GM10248 (cell line): ENCODE measurements at regions not wholly inside any gene's neighbourhood (a gene's known extent, or its start where the extent isn't known, plus 50 kb on each side); places are given as distances from the start of the nearest gene placed in this dataset.
"Not testable (repeated sequence)": the region's sequence is repeated elsewhere in the genome, so short reads cannot be mapped to it uniquely, and the experiment has no call there.

Source experiments
- CTCF ChIA-PET: fragments of 300-600 bp; sonication (Branson Sonifier 250); formaldehyde crosslinking; extraction: SDS; loops from one replicate; lab custom pipeline; 2021; ENCODE audit warnings: antibody characterized with exemption; lab: Yijun Ruan, JAX
- POLR2A ChIA-PET: fragments of 350-650 bp; sonication (Branson Sonifier 250); formaldehyde crosslinking; extraction: SDS; loops from one replicate; lab custom pipeline; 2020; ENCODE audit warnings: antibody characterized with exemption; lab: Yijun Ruan, JAX
- DNase-seq: peaks from one replicate; pipeline ENCODE4 v3.0.0; 2012; ENCODE audit errors: extremely low spot score
- CTCF ChIP-seq: IDR thresholded peaks from 2 replicates; pipeline ENCODE4 v1.5.1; 2012; ENCODE audit warnings: mild to moderate bottlenecking, low read depth; ENCODE audit errors: extremely low read depth, missing control alignments, control extremely low read depth

GRCh38 chr1:65606426-65606825 lies 186.0 kb downstream of the LEPR start:
- ChIA-PET POLR2A (no interaction called here), CTCF (no interaction called here)
- no peak for TF ChIP-seq CTCF

GRCh38 chr1:65613884-65614283 lies 178.8 kb upstream of the PDE4B start:
- ChIA-PET POLR2A (no interaction called here), CTCF (no interaction called here)
- no peak for DNase-seq
- TF ChIP-seq CTCF = no peak

More at GRCh38 chr1:65606426-65606825, 186.0 kb downstream of the LEPR start:
- no peak for DNase-seq

GRCh38 chr1:65615859-65616258 lies 176.8 kb upstream of the PDE4B start:
- DNase-seq = no peak
- no peak for TF ChIP-seq CTCF
- CTCF ChIA-PET = no interaction called here
- POLR2A ChIA-PET = no interaction called here

GRCh38 chr1:65621721-65622120 lies 171.0 kb upstream of the PDE4B start:
- POLR2A ChIA-PET, DNase-seq: not testable (repeated sequence)
- CTCF ChIA-PET = interaction anchor here (1.1 kb wide), 1 partner anchor 66 kb away, joined by 3 read pairs; no protein-coding TSS in a partner anchor

GRCh38 chr1:65623895-65624294 lies 168.8 kb upstream of the PDE4B start:
- ChIA-PET CTCF (no interaction called here), POLR2A (no interaction called here)
- no peak for TF ChIP-seq CTCF
- no peak for DNase-seq

- POLR2A ChIA-PET = no interaction called here
- CTCF ChIA-PET = no interaction called here
- no peak for TF ChIP-seq CTCF
- no peak for DNase-seq
Measured at GRCh38 chr1:65625528-65625927, 167.2 kb upstream of the PDE4B start.

GRCh38 chr1:65626003-65626402 lies 166.7 kb upstream of the PDE4B start:
- DNase-seq = no peak
- ChIA-PET POLR2A (no interaction called here), CTCF (no interaction called here)
- no peak for TF ChIP-seq CTCF
